Hepatocyte (in vitro differentiated cells): ENCODE measurements at regions not wholly inside any gene's neighbourhood (a gene's known extent, or its start where the extent isn't known, plus 50 kb on each side); places are given as distances from the start of the nearest gene placed in this dataset.

ENCODE experiments used
- DNase-seq: peaks from one replicate; pipeline ENCODE4 v3.0.0-alpha.2; 2016; ENCODE audit warnings: low spot score
- H2AFZ ChIP-seq: fragments of 200-600 bp; sonication (generic); 2 replicates; pipeline ENCODE4 v1.6.0; 2016; ENCODE audit warnings: antibody characterized with exemption, mild to moderate bottlenecking
- H3K27ac ChIP-seq: fragments of 200-600 bp; sonication (generic); 2 replicates; pipeline ENCODE4 v1.5.1; 2016; ENCODE audit warnings: mild to moderate bottlenecking
- H3K27me3 ChIP-seq: fragments of 200-600 bp; sonication (generic); 2 replicates; pipeline ENCODE4 v1.6.1; 2016
- H3K36me3 ChIP-seq: fragments of 200-600 bp; sonication (generic); replicated peaks from 2 replicates; pipeline ENCODE4 v1.5.1; 2016; ENCODE audit warnings: low read depth; ENCODE audit not compliant: insufficient read depth
- H3K4me1 ChIP-seq: fragments of 200-600 bp; sonication (generic); 2 replicates; pipeline ENCODE4 v1.5.1; 2016; ENCODE audit warnings: mild to moderate bottlenecking, moderate library complexity; ENCODE audit not compliant: insufficient read depth
- H3K4me2 ChIP-seq: fragments of 200-600 bp; sonication (generic); 2 replicates; pipeline ENCODE4 v1.6.0; 2016
- H3K4me3 ChIP-seq: fragments of 200-600 bp; sonication (generic); 2 replicates; pipeline ENCODE4 v1.5.1; 2016; ENCODE audit warnings: mild to moderate bottlenecking
- H3K79me2 ChIP-seq: fragments of 200-600 bp; sonication (generic); 2 replicates; pipeline ENCODE4 v1.6.0; 2017; ENCODE audit warnings: mild to moderate bottlenecking
- H3K9me2 ChIP-seq: fragments of 200-600 bp; sonication (generic); replicated peaks from 2 replicates; pipeline ENCODE4 v1.6.0; 2017; ENCODE audit warnings: mild to moderate bottlenecking; ENCODE audit not compliant: insufficient read depth
- H3K9me3 ChIP-seq: fragments of 200-600 bp; sonication (generic); 2 replicates; pipeline ENCODE4 v1.5.1; 2016; ENCODE audit warnings: low read depth, mild to moderate bottlenecking
- H4K20me1 ChIP-seq: fragments of 200-600 bp; sonication (generic); 2 replicates; pipeline ENCODE4 v1.6.0; 2016; ENCODE audit warnings: mild to moderate bottlenecking; ENCODE audit not compliant: insufficient read depth, poor library complexity, severe bottlenecking
- EZH2 ChIP-seq: fragments of 200-600 bp; sonication (generic); IDR thresholded peaks from 2 replicates; pipeline ENCODE4 v1.6.1; 2016; ENCODE audit warnings: antibody characterized with exemption, mild to moderate bottlenecking, borderline replicate concordance
- EZH2phosphoT487 ChIP-seq: fragments of 200-600 bp; sonication (generic); IDR thresholded peaks from one replicate; pipeline ENCODE4 v1.6.1; 2018; ENCODE audit warnings: antibody characterized with exemption, mild to moderate bottlenecking, low read depth, moderate library complexity; ENCODE audit not compliant: unreplicated experiment, severe bottlenecking
- WGBS: methylation state at CpG from one replicate; pipeline ENCODE4 v1.1.6; 2016; ENCODE audit warnings: low lambda C conversion rate; ENCODE audit errors: missing lambda C conversion rate; 5-methylcytosine and 5-hydroxymethylcytosine counted together
- TF ChIP-seq, protein P1 (sequence below): fragments of 200-600 bp; sonication (generic); IDR thresholded peaks from 2 replicates; pipeline ENCODE4 v1.5.1; 2016; ENCODE audit warnings: antibody characterized with exemption, mild to moderate bottlenecking; ENCODE audit not compliant: poor library complexity

DNA sequence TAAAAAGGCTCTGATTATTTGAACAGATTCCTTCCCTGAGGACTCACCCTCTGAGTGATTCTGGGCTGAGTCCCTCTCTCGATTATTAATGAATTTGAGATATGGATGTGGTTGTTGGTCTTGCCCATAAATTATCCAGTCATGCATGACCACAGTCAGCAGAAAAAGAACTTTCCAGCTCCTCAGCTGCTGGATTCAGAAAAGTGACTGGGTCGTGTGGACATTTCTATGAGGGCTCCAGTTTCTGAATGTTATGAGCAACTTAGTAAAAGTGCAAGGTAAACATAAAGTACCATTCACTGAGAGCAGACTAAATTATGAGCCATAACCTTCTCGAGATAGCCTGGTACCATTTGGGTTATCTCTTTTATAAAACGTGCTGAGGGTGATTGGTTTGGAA is 100.1 kb upstream of the CLDN10 start:
- no peak for DNase-seq
- TF ChIP-seq, protein P1, sequence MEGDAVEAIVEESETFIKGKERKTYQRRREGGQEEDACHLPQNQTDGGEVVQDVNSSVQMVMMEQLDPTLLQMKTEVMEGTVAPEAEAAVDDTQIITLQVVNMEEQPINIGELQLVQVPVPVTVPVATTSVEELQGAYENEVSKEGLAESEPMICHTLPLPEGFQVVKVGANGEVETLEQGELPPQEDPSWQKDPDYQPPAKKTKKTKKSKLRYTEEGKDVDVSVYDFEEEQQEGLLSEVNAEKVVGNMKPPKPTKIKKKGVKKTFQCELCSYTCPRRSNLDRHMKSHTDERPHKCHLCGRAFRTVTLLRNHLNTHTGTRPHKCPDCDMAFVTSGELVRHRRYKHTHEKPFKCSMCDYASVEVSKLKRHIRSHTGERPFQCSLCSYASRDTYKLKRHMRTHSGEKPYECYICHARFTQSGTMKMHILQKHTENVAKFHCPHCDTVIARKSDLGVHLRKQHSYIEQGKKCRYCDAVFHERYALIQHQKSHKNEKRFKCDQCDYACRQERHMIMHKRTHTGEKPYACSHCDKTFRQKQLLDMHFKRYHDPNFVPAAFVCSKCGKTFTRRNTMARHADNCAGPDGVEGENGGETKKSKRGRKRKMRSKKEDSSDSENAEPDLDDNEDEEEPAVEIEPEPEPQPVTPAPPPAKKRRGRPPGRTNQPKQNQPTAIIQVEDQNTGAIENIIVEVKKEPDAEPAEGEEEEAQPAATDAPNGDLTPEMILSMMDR, result no peak
- no peak for TF ChIP-seq EZH2
- no peak for TF ChIP-seq EZH2phosphoT487
- WGBS, result 60% methylated on average over 4 of the region's 4 CpGs
- no peak overlapping the region for H3K4me2 ChIP-seq
- no peaks in the 10 kb centered on the region for H3K4me1 ChIP-seq
- no peaks in the 10 kb centered on the region for H3K79me2 ChIP-seq
- no peaks in the 10 kb centered on the region for H3K9me2 ChIP-seq
- H2AFZ ChIP-seq, result no peak overlapping the region
- no peak overlapping the region for H3K4me3 ChIP-seq
- H4K20me1 ChIP-seq, result no peaks in the 10 kb centered on the region
- H3K27me3 ChIP-seq, result no peaks in the 10 kb centered on the region
- no peaks in the 10 kb centered on the region for H3K9me3 ChIP-seq
- no peaks in the 10 kb centered on the region for H3K36me3 ChIP-seq
- H3K27ac ChIP-seq, result no peak overlapping the region

DNA sequence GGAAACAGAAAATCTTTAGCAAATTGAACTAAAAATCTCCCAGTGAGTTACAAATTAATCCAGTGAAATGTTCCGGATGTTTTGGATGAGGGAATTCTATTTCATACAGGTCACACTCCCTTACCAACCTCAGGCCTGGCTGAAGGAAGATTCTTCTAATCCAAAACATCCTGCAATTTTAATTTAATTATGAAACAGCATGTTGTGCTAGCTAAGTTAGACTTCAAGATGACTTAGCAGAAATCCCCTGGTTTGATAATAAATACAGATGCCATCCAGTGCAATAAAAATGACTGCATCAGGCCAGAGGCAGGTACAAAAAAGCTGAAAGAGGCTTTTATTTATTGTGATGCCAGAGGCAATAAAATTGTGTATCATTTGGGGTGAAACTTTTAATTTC is 96.7 kb upstream of the CLDN10 start:
- Histone ChIP-seq H3K27me3 (no peaks in the 10 kb centered on the region), H3K4me2 (no peak overlapping the region), H3K9me3 (no peaks in the 10 kb centered on the region), H2AFZ (no peak overlapping the region), H4K20me1 (no peaks in the 10 kb centered on the region), H3K36me3 (no peaks in the 10 kb centered on the region), H3K4me3 (no peak overlapping the region), H3K4me1 (no peaks in the 10 kb centered on the region), H3K27ac (no peak overlapping the region), H3K9me2 (no peaks in the 10 kb centered on the region), H3K79me2 (no peaks in the 10 kb centered on the region)
- TF ChIP-seq EZH2, result no peak
- TF ChIP-seq, protein P1, result no peak
- TF ChIP-seq EZH2phosphoT487, result no peak
- 90% methylated on average over 1 of the region's 1 CpG for WGBS
- no peak for DNase-seq

DNA sequence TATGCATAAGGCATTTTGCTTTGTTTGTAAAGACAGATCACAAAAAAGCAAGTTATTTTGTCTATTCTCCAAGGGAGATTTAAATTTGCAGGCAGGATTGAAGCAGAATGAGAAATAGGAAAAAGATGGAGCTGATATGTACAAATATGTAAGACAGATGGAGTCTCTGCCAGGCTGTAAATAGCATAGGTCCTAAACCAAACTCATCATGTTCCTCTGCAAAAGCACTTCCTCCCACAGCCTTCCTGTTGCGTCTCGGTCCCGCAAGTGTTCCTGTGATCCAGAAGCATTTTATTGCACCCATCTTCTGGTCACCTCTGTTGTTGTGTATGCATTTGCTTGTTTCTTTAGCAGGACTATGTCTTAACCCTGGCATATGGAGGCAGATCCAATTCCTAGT is 95.7 kb upstream of the CLDN10 start:
- Histone ChIP-seq H3K36me3 (no peaks in the 10 kb centered on the region), H3K27me3 (no peaks in the 10 kb centered on the region), H3K9me3 (no peaks in the 10 kb centered on the region), H3K79me2 (no peaks in the 10 kb centered on the region), H4K20me1 (no peaks in the 10 kb centered on the region), H3K4me2 (no peak overlapping the region), H3K27ac (no peak overlapping the region), H3K4me1 (no peaks in the 10 kb centered on the region), H3K4me3 (no peak overlapping the region), H3K9me2 (no peaks in the 10 kb centered on the region), H2AFZ (no peak overlapping the region)
- DNase-seq, result no peak
- WGBS, result 93% methylated on average over 3 of the region's 3 CpGs
- TF ChIP-seq EZH2phosphoT487, result no peak
- TF ChIP-seq, protein P1, result no peak
- no peak for TF ChIP-seq EZH2

DNA sequence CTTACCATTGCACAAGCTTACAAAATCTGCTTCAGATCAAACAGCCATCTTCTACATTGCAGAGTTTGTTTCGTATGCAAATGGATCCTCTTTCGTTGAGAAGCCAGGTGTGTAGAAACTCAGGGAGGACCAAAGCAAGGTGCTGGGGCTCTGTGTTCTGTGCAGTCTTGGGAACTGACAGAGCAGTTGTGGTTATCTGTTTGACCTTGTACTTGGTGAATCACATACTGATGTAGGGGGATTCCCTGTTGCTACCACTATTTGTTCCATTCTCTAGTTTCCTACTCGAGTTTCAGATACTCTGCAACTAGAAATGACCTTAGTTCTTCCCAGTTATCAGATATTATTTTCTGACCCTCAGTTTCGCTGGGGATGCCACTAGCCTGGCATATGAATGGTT is 95.2 kb upstream of the CLDN10 start:
- Histone ChIP-seq H3K4me3 (no peak overlapping the region), H3K27me3 (no peaks in the 10 kb centered on the region), H4K20me1 (no peaks in the 10 kb centered on the region), H3K36me3 (no peaks in the 10 kb centered on the region), H3K4me2 (no peak overlapping the region), H2AFZ (no peak overlapping the region), H3K9me2 (no peaks in the 10 kb centered on the region), H3K4me1 (no peaks in the 10 kb centered on the region), H3K79me2 (no peaks in the 10 kb centered on the region), H3K9me3 (no peaks in the 10 kb centered on the region), H3K27ac (no peak overlapping the region)
- WGBS, result 77% methylated on average over 4 of the region's 4 CpGs
- TF ChIP-seq, protein P1, result no peak
- TF ChIP-seq EZH2phosphoT487, result no peak
- TF ChIP-seq EZH2, result no peak
- no peak for DNase-seq
